Fibroblast of peridontal ligament (primary cell): ENCODE measurements at regions not wholly inside any gene's neighbourhood (a gene's known extent, or its start where the extent isn't known, plus 50 kb on each side); places are given as distances from the start of the nearest gene placed in this dataset.
"Not testable (repeated sequence)": the region's sequence is repeated elsewhere in the genome, so short reads cannot be mapped to it uniquely, and the experiment has no call there.

Source experiments
- DNase-seq: peaks from one replicate; pipeline ENCODE4 v3.0.0-alpha.2; 2010; ENCODE audit errors: extremely low read depth

GRCh38 chr10:118948786-118949185 is 80.7 kb upstream of the NANOS1 start:
- DNase-seq = no peak

DNA sequence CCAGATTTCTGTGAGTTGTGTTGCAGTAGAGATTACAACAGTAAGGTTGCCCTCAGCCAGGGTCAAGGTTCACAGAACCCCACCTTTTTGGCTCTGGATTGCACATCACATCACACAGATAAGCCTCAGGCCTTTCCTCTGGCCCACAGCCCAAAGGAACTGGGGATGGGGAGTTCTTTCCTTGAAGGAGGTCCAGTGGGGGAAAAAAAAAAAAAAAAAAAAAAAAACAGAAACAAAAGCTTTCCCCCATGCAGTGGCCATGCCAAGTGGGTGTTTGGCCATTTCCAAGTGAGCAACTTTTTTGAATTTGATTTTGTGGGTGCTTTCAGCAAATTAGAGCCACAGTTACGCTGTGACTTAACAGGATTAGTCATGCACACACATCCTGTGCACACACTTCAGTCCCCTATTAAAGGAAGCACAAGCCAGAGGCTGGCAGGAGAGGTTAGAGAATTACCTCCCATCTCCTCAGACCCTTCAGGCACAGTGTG is 79.3 kb upstream of the NANOS1 start:
- no peak for DNase-seq

GRCh38 chr10:118950997-118951637 is 78.4 kb upstream of the NANOS1 start:
- DNase-seq = no peak

DNA sequence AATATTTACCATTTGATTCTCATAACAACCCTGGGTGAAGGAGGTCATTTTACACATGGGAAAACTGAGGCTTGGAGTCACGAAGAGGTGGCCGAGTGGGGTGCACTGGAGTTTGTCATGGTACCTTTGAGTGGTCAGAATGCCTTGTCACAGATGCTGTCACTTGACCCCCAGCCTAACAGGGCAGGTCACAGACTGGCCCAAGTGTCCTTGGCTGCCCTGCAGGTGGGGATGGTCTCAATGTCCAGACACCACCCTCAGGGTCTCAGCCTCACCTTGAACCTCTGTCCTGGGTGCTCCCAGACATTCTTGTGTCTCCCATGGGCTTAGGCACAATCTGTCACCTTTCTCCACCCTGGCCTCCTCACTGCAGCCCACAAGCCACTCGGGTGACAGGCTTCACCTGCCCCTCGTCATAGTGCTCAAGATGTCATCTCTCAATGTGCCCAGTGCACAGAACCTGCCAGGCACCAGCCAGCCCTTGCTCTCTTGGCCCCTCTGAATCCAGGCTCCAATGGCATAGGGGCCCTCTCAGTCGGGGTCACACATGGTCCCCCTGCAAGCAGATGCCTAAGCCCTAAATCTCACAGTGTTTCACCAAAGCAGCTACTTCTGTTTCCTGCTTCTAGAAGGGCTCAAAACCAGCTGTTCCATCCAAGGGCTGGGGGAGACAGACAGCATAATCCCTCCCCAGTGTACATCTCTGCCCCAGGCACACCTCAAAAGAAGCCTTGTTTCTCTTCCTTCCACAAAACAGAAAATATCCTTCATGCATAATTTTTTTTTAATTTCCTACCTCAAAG is 76.8 kb upstream of the NANOS1 start:
- no peak for DNase-seq

DNA sequence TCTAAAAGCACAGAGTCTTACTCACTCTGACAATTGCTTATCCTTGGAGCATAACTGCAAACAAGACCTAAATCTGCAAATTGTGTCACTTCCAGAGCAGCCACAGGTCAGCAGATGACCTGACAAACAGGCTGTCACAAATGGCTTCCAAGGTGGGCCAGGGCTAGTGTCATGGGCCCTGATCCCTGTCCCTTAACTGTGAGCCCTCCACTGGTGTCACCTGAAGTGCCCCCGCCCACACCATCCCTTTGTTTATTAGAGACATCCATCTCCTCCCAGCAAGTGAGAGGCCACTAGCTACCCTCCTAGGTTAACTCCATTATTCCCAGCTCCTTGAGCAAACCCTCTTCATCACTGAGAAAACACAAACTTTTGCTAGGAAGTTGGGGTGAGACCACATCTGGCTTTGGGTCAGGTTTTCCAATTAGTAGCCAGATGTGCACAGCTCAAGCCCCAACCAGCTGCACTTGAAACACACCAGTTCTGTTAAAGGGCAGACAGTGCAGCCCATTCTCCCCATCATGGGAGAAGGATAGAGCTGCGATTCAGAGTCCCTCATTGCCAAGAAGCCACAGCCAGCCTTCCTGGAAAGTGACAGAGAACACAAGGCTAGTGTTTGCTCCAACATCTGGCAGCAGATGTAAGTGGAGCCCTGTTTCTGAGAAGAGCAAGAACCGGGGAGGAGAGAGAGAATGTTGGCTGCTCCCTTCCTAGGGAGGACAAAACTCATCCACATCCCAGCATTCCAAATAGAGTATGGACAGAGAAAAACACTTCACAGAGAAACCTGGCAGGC is 75.7 kb upstream of the NANOS1 start:
- DNase-seq = peak; percentile 13

GRCh38 chr10:118955531-118955930 is 74.0 kb upstream of the NANOS1 start:
- no peak for DNase-seq

DNA sequence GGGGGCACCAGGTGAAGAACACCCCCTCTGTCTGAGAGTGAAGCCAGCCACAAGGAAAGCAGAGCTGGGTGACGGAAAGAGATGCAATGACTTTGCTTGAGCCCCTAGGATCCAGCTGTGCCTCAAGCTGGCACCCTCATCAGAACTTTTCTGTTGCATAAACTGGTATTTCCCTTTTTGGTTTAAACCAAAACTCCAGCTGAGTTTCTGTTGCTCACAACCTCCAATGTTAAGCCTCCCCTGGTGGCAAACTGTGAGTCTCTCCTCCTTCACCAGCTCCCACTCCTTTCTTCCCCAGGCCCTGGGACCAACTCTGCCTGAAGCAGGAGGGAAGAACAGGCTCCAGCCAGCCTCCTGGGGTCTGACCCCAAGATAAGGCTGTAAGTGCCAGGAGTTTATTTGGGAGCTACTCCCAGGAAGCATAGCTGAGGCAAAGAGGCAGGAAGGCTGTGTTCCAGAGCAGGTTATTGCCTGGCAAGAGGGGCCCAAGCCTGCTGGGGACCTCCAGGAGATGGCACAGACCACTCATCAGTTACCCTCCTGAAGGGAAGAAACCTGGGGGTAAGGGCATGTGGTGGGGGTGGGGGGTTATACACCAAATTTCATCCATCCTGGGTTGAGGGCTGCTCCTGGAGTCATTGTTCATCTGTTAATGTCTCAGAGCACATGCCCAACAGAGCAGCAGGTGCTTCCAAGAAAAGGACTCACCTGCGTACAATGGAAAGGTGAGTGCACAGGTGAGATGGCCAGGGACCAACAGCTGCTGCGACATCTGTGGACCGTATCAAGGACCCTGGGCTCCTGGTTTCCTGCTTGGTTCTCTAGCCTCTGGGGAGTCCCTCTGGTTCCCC is 73.3 kb upstream of the NANOS1 start:
- no peak for DNase-seq

DNA sequence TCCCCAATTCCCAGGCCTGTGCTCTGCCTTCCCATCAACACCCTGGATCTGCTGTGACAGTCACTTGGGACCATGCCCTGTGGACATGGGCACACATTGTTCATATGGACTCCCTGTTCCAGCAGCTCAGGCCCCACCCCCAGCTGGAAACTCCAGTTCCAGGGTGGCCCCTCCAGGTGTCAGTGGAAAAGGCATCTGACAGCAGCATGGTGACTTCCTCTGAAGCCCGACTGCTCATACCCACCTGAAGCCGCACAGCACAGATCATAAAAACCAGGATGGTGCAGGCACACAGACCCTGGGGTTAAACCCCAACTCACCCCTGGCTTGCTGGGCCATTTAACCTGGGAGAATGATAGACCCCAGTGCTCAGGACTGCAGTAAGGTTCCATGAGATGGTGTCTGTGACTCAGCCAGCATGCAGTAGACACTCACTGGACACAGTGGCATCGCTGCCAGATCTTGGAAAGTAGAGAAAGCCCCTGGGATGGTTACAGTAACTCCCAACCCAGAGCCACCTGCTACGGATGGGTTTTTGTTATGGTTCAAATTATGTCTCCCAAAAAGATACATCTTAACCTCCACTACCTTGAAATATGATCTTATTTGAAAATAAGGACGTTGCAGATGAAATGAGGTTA is 72.6 kb upstream of the NANOS1 start:
- no peak for DNase-seq

DNA sequence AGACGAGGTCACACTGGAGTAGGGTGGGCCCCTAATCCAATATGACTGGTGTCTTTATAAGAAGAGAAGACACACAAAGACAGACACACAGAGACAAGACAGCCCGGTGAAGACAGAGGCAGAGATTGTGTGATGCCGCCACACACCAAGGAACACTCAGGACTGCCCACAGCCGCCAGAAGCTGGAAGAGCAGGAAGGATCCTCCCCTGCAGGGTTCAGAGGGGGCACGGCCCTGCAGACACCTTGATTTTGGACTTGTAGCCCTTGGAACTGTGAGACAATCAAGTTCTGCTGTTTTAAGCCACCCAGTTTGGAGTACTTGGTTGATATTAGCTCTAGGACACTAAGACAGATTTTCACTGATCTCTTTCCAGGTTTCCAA is 72.1 kb upstream of the NANOS1 start:
- DNase-seq = no peak

- no peak for DNase-seq
These were observed 71.5 kb upstream of the NANOS1 start for GRCh38 chr10:118957966-118958365.

- no peak for DNase-seq
These were observed 71.0 kb upstream of the NANOS1 start for GRCh38 chr10:118958559-118958958.

DNA sequence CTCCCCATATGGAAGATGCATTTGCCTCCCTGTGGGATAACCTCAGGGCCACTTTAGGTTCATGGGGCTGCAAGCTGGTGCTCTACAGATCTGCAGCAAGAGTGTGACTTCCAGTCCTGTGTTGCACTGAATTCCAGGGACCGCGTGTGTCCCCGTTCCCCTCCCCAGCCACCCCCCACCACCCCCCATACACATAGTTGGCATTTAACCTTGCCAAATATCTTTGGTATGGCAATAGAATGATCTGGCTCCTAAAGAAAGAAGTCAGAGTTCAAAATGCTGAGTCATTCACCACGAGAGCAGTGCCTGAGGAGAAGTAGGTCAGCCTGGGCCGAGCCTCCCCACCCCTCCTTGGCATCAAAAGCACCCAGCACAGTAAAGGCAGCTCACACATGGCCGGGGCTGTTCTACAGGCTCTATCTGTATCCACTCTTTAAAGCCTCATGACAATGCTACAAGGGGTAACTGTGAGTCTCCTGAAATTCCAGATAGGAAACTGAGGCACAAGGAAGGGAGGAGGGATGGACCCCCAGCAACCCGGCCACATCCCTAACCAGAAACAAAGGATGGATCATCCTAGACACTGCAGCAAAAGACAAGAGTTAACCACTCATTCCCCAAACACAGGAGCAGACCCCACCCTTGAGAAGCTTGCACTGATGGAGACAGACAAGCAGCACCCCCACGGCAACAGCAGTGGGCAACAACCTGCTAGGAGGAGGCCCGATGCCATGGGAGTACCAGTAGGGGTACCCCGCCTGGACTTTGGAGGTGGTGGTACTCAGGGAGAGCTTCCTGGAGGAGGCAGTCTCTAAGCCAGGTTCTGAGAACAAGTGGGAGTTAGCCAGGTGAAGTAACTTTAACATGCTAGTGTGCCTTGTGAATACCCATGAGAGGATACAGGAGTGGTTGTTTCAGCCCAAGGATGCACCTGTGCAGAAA is 70.3 kb upstream of the NANOS1 start:
- DNase-seq = peak; percentile 86

DNA sequence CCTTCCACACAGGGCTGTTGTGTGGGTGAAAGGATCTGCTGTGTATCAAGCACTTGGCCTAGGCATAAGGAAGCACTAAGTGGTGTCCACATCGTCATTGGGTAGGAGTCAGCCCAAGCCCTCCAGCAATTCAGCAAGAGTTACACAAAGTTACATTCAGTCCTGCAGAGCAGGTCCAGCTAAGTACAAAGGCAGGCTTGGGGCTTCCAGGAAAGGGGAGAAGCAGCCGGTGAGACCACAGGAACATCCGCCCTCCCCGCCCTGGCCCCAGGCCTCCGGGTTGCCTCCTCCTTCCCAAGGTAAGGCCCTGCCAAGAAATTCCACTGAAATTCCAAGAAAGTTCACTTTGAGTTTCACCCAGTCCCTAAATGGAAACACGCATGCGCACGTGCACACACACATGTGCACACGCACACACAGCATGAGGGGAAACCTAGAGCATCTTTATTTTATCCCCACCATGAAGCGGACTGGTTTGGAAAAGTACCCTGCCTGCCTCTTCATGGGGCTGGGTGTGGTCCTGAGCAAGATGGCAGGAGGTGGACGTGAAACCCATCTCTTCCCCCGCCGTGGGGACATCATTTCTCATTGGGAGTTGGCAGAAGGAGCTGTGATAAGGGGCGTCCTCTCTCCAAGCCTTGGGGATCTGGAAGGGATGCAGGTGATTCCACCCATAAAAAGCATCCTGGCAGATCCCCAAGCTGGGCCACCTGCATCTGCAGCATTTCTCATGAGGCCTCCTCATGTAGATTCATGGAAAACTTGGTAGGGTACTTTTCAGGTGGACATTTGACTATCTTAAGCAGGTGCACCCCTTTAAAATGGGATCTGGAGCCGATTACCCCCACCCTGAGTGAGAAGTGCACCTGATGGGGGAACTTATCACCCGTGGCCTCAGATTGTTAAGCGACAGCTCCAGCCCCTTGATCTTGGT is 69.1 kb upstream of the NANOS1 start:
- no peak for DNase-seq

DNA sequence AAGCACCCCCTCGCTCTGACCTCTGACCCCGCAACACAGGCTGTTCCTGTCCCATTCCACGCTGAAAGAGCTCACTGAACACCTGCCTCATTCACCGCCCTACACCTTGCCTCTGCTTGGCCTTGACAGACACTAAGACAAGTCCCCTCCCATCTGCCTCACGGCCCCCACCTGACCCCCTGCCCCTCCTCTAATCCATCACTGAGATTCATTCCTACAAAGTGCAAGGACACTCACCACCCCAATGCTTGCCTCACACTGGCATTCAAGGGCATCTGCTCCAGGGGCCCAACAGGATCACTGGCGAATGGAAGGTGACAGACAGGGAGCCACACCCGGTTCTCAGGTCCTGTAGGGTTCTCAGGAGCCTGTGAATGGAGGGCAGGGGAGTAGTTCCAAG is 68.1 kb upstream of the NANOS1 start:
- DNase-seq = no peak

- not testable (repeated sequence) for DNase-seq
These were observed 67.1 kb upstream of the NANOS1 start for GRCh38 chr10:118962331-118962868.

DNA sequence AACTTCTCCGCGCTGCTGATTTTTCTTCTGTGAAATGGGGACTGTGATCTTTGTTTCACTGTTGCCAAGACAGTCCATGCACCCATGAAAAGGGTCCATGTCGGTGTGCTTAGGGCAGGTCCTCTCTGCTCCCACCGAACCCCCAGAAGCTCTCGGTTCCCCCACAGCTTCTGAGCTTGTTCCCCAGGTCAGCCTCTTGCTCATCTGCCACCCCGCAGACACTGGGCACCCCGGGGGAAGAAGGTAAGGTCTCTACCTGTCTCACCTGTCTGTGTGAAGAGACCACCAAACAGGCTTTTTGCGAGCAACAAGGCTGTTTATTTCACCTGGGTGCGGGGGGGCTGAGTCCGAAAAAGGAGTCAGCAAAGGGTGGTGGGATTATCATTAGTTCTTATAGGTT is 66.2 kb upstream of the NANOS1 start:
- DNase-seq = no peak

DNA sequence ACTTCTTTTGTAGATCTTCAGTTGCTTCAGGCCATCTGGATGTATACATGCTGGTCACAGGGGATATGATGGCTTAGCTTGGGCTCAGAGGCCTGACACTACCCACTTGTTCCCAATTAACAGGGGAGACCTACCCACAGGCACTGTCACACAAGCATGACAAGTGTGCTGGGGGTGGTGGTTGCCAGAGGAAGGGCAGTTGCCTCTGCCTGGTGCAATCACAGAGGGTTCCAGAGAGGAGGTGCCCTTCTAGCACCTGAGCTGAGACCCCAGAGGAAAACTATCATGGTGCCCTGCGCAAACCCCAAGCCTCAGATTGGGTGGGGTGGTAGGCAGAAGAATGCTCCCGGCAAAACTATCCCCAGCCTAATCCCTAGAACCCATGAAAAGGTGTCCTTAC is 65.6 kb upstream of the NANOS1 start:
- DNase-seq = no peak

GRCh38 chr10:118964476-118964875 is 65.0 kb upstream of the NANOS1 start:
- DNase-seq = not testable (repeated sequence)

GRCh38 chr10:118965096-118965495 is 64.4 kb upstream of the NANOS1 start:
- DNase-seq = no peak
